ENCODE measurements at regions not wholly inside any gene's neighbourhood (a gene's known extent, or its start where the extent isn't known, plus 50 kb on each side); places are given as distances from the start of the nearest gene placed in this dataset.
A peak's percentile ranks its signal among the peaks of the same experiment; 100 is the strongest.
"Not testable (repeated sequence)": the region's sequence is repeated elsewhere in the genome, so short reads cannot be mapped to it uniquely, and the experiment has no call there.

GRCh38 chr21:36207577-36208320 is 51.1 kb downstream of the DOP1B start:
- no peak for DNase-seq

GRCh38 chr21:36208326-36209013 is 51.8 kb downstream of the DOP1B start:
- DNase-seq, result no peak

GRCh38 chr21:36209626-36210171 is 53.1 kb downstream of the DOP1B start:
- peak; percentile 26 to 40 for DNase-seq

- no peak for DNase-seq
Observed at GRCh38 chr21:36210779-36211659, 54.4 kb downstream of the DOP1B start.

GRCh38 chr21:36211660-36212512 is 55.3 kb downstream of the DOP1B start:
- DNase-seq, result no peak

- no peak for DNase-seq
Observed at GRCh38 chr21:36212513-36212780, 55.8 kb downstream of the DOP1B start.

- no peak for DNase-seq
Observed at GRCh38 chr21:36214561-36214960, 57.9 kb downstream of the DOP1B start.

GRCh38 chr21:36217743-36218142 is 61.1 kb downstream of the DOP1B start:
- no peak for DNase-seq

- DNase-seq, result no peak
Observed at GRCh38 chr21:36218691-36219090, 62.1 kb downstream of the DOP1B start.

GRCh38 chr21:36223451-36223850 is 66.8 kb downstream of the DOP1B start:
- no peak for DNase-seq

- no peak for DNase-seq
Observed at GRCh38 chr21:36229181-36229580, 72.6 kb downstream of the DOP1B start.

- not testable (repeated sequence) for DNase-seq
Observed at GRCh38 chr21:36231444-36231843, 74.8 kb downstream of the DOP1B start.

GRCh38 chr21:36232641-36233040 is 76.0 kb downstream of the DOP1B start:
- no peak for DNase-seq

- DNase-seq, result no peak
Observed at GRCh38 chr21:36235058-36235582, 78.5 kb downstream of the DOP1B start.

GRCh38 chr21:36236052-36236730 is 79.6 kb downstream of the DOP1B start:
- no peak for DNase-seq

GRCh38 chr21:36237441-36237840 is 80.8 kb downstream of the DOP1B start:
- no peak for DNase-seq

GRCh38 chr21:36239585-36239984 is 80.4 kb upstream of the MORC3 start:
- no peak for DNase-seq

- no peak for DNase-seq
Observed at GRCh38 chr21:36241717-36242116, 78.3 kb upstream of the MORC3 start.

GRCh38 chr21:36245115-36245514 is 74.9 kb upstream of the MORC3 start:
- DNase-seq, result no peak

GRCh38 chr21:36245649-36246048 is 74.3 kb upstream of the MORC3 start:
- no peak for DNase-seq

- DNase-seq, result no peak
Observed at GRCh38 chr21:36246080-36246631, 73.8 kb upstream of the MORC3 start.

Measured in stimulated activated CD4-positive, alpha-beta T cell treated with anti-CD3 and anti-CD28 coated beads, Interleukin-2, amount 100 ng/mL, for 48 hours (primary cell).